Keratinocyte (primary cell): ENCODE measurements at regions not wholly inside any gene's neighbourhood (a gene's known extent, or its start where the extent isn't known, plus 50 kb on each side); places are given as distances from the start of the nearest gene placed in this dataset.

Experiments
- DNase-seq: peaks from one replicate; pipeline ENCODE4 v3.0.0-alpha.2; 2011; ENCODE audit warnings: low read depth, missing footprints, low spot score
- FAIRE-seq: peaks from 2 replicates; lab custom pipeline; 2011; peaks lifted over from hg19 to GRCh38; lab: Jason Lieb, UNC
- H2AFZ ChIP-seq: 2 replicates; pipeline ENCODE4 v1.6.0; 2012; ENCODE audit warnings: low read length, control low read depth, inconsistent platforms; ENCODE audit not compliant: control insufficient read depth
- H3K27ac ChIP-seq: 2 replicates; pipeline ENCODE4 v1.5.1; 2011; ENCODE audit warnings: low read length; ENCODE audit not compliant: control insufficient read depth, insufficient read depth
- H3K27me3 ChIP-seq: 3 replicates; pipeline ENCODE4 v1.6.0; 2011; ENCODE audit warnings: low read length; ENCODE audit not compliant: control insufficient read depth, insufficient read depth; ENCODE audit errors: extremely low read depth
- H3K36me3 ChIP-seq, 2 experiments: 2 replicates in 1 of 2; 3 replicates in 1 of 2; pipeline ENCODE4 v1.5.1; 2011; ENCODE audit warnings: low read length in 2 of 2, mild to moderate bottlenecking in 1 of 2; ENCODE audit not compliant: control insufficient read depth in 2 of 2, insufficient read depth in 2 of 2; ENCODE audit errors: extremely low read depth in 1 of 2
- H3K4me1 ChIP-seq: 3 replicates; pipeline ENCODE4 v1.5.1; 2011; ENCODE audit warnings: low read length; ENCODE audit not compliant: control insufficient read depth, insufficient read depth; ENCODE audit errors: extremely low read depth
- H3K4me2 ChIP-seq: 3 replicates; pipeline ENCODE4 v1.6.0; 2011; ENCODE audit warnings: low read depth, low read length; ENCODE audit not compliant: control insufficient read depth, insufficient read depth; ENCODE audit errors: extremely low read depth
- H3K4me3 ChIP-seq, 3 experiments: fragments of 200-600 bp in 1 of 3; sonication (generic) in 1 of 3; 2 replicates in 2 of 3; 3 replicates in 1 of 3; pipeline ENCODE4 v1.5.1; 2011 to 2016; ENCODE audit warnings: low read length in 3 of 3, mild to moderate bottlenecking in 3 of 3, control low read depth in 2 of 3, inconsistent platforms in 1 of 3, low read depth in 1 of 3, mixed read lengths in 1 of 3, mixed run types in 1 of 3, moderate library complexity in 1 of 3; ENCODE audit not compliant: control insufficient read depth in 2 of 3, insufficient read depth in 2 of 3; ENCODE audit errors: extremely low read depth in 1 of 3
- H3K79me2 ChIP-seq: 2 replicates; pipeline ENCODE4 v1.6.0; 2012; ENCODE audit warnings: low read length; ENCODE audit not compliant: control insufficient read depth, insufficient read depth
- H3K9ac ChIP-seq: 3 replicates; pipeline ENCODE4 v1.6.0; 2011; ENCODE audit warnings: low read length; ENCODE audit not compliant: control insufficient read depth, insufficient read depth; ENCODE audit errors: extremely low read depth
- H3K9me1 ChIP-seq: 3 replicates; pipeline ENCODE4 v1.6.0; 2011; ENCODE audit warnings: low read length; ENCODE audit not compliant: control insufficient read depth, insufficient read depth; ENCODE audit errors: extremely low read depth
- H3K9me3 ChIP-seq: 2 replicates; pipeline ENCODE4 v1.5.1; 2012; ENCODE audit warnings: low read depth, low read length; ENCODE audit not compliant: control insufficient read depth
- H4K20me1 ChIP-seq: 3 replicates; pipeline ENCODE4 v1.6.0; 2011; ENCODE audit warnings: low read length; ENCODE audit not compliant: control insufficient read depth, insufficient read depth; ENCODE audit errors: extremely low read depth
- CTCF ChIP-seq, 3 experiments: IDR thresholded peaks in 1 of 3; conservative IDR thresholded peaks in 1 of 3; optimal IDR thresholded peaks in 1 of 3; 2 replicates in 2 of 3; 3 replicates in 1 of 3; pipeline versions ENCODE3 to v1.5.1; 2011; ENCODE audit warnings: low read length in 3 of 3, mild to moderate bottlenecking in 3 of 3, moderate library complexity in 2 of 3, control low read depth in 1 of 3, inconsistent platforms in 1 of 3; ENCODE audit not compliant: insufficient read depth in 2 of 3; ENCODE audit errors: extremely low read depth in 1 of 3
- EZH2 ChIP-seq: IDR thresholded peaks from one replicate; pipeline ENCODE4 v1.6.1; 2012; ENCODE audit warnings: inconsistent platforms, mild to moderate bottlenecking, low read length, moderate library complexity
- dilution Hi-C: fragments of 300-500 bp; cut with MboI; formaldehyde crosslinking; loops from one replicate; pipeline ENCODE4 v1.7.0; 2020; ENCODE audit warnings: low sequenced_read_pairs; ENCODE audit not compliant: extremely low pct_ligation_motif_present

- FAIRE-seq = no peak
- Histone ChIP-seq H3K4me1 (no peaks in the 10 kb centered on the region), H3K9me1 (no peaks in the 10 kb centered on the region), H3K27ac (no peak overlapping the region), H3K4me2 (no peak overlapping the region), H4K20me1 (no peaks in the 10 kb centered on the region), H3K9ac (no peak overlapping the region), H2AFZ (no peak overlapping the region), H3K4me3 (no peak overlapping the region), H3K36me3 (no peaks in the 10 kb centered on the region), H3K9me3 (no peaks in the 10 kb centered on the region), H3K27me3 (no peaks in the 10 kb centered on the region), H3K79me2 (no peaks in the 10 kb centered on the region)
- no peak for TF ChIP-seq CTCF (optimal IDR thresholded peaks at IDR 0.05 in 1 of 3, IDR thresholded peaks at IDR 0.05 in 1 of 3, conservative IDR thresholded peaks at IDR 0.05 in 1 of 3; ENCODE audit: extremely low read depth in 1 of 3, insufficient read depth in 2 of 3, low read length in 3 of 3)
- TF ChIP-seq EZH2 = no peak
- dilution Hi-C loops = no loop called here
- no peak for DNase-seq
Observed at GRCh38 chr12:74983917-74984316, 225.7 kb downstream of the KCNC2 start.

- Histone ChIP-seq H3K9me3 (no peaks in the 10 kb centered on the region), H3K4me2 (no peak overlapping the region), H4K20me1 (no peaks in the 10 kb centered on the region), H3K27me3 (no peaks in the 10 kb centered on the region), H3K79me2 (no peaks in the 10 kb centered on the region), H3K9me1 (no peaks in the 10 kb centered on the region), H3K9ac (no peak overlapping the region), H3K4me1 (no peaks in the 10 kb centered on the region), H2AFZ (no peak overlapping the region), H3K36me3 (no peaks in the 10 kb centered on the region), H3K27ac (no peak overlapping the region), H3K4me3 (no peak overlapping the region)
- no peak for FAIRE-seq
- TF ChIP-seq EZH2 (no peak), CTCF (optimal IDR thresholded peaks at IDR 0.05 in 1 of 3, IDR thresholded peaks at IDR 0.05 in 1 of 3, conservative IDR thresholded peaks at IDR 0.05 in 1 of 3; ENCODE audit: extremely low read depth in 1 of 3, insufficient read depth in 2 of 3, low read length in 3 of 3) (no peak)
- no peak for DNase-seq
- dilution Hi-C loops = no loop called here
Observed at GRCh38 chr12:74984631-74985030, 225.0 kb downstream of the KCNC2 start.
